CD4-positive, CD25-positive, alpha-beta regulatory T cell (primary cell): ENCODE measurements at regions not wholly inside any gene's neighbourhood (a gene's known extent, or its start where the extent isn't known, plus 50 kb on each side); places are given as distances from the start of the nearest gene placed in this dataset.
"Not testable (repeated sequence)": the region's sequence is repeated elsewhere in the genome, so short reads cannot be mapped to it uniquely, and the experiment has no call there.

Experiments
- ATAC-seq, 2 donors: fragments of 150-1000 bp; cut with Tn5 transposase; one replicate each; pipeline ENCODE4 v1.10.0; 2021; ENCODE audit warnings: low read depth in 2 of 2, moderate number of reproducible peaks in 2 of 2, moderate library complexity in 1 of 2
- DNase-seq, 3 donors: peaks; one replicate each; pipeline versions ENCODE4 v3.0.0 to v3.0.0-alpha.2; 2012 to 2022; ENCODE audit warnings: mixed read lengths in 1 of 3
- H3K27ac ChIP-seq: one replicate; pipeline ENCODE4 v1.7.0; 2013; ENCODE audit warnings: mild to moderate bottlenecking, low read length; ENCODE audit not compliant: insufficient read depth, poor library complexity, severe bottlenecking
- H3K27me3 ChIP-seq: one replicate; pipeline ENCODE4 v1.7.0; 2013; ENCODE audit warnings: low read length; ENCODE audit not compliant: control insufficient read depth, insufficient read depth
- H3K36me3 ChIP-seq: one replicate; pipeline ENCODE4 v1.7.0; 2013; ENCODE audit warnings: mild to moderate bottlenecking, low read length, moderate library complexity; ENCODE audit not compliant: control insufficient read depth, insufficient read depth
- H3K4me1 ChIP-seq: 2 replicates; pipeline ENCODE4 v1.7.0; 2013; ENCODE audit warnings: mild to moderate bottlenecking, low read length; ENCODE audit not compliant: insufficient read depth, control insufficient read depth, poor library complexity, severe bottlenecking
- H3K4me3 ChIP-seq: one replicate; pipeline ENCODE4 v1.7.0; 2013; ENCODE audit warnings: low read depth, mild to moderate bottlenecking, low read length, moderate library complexity
- H3K9me3 ChIP-seq, 2 experiments: 1 replicate in 1 of 2; 2 replicates in 1 of 2; pipeline ENCODE4 v1.7.0; 2013; ENCODE audit warnings: low read length in 2 of 2, mild to moderate bottlenecking in 1 of 2, moderate library complexity in 1 of 2; ENCODE audit not compliant: control insufficient read depth in 2 of 2
- H3K27ac Mint-ChIP-seq, 3 donors: one replicate each; pipeline ENCODE4 v1.8.0; 2020 to 2022; ENCODE audit warnings: mild to moderate bottlenecking in 3 of 3, mixed read lengths in 3 of 3, moderate library complexity in 2 of 3
- H3K27me3 Mint-ChIP-seq: one replicate; pipeline ENCODE4 v1.8.0; 2022; ENCODE audit warnings: mild to moderate bottlenecking, mixed read lengths
- H3K36me3 Mint-ChIP-seq: one replicate; pipeline ENCODE4 v1.8.0; 2020; ENCODE audit warnings: mixed read lengths
- H3K4me1 Mint-ChIP-seq, 4 donors: one replicate each; pipeline ENCODE4 v1.8.0; 2020 to 2022; ENCODE audit warnings: mixed read lengths in 4 of 4, mild to moderate bottlenecking in 1 of 4
- H3K4me3 Mint-ChIP-seq, 4 donors: one replicate each; pipeline ENCODE4 v1.8.0; 2020 to 2022; ENCODE audit warnings: mild to moderate bottlenecking in 4 of 4, mixed read lengths in 4 of 4, moderate library complexity in 3 of 4
- H3K9me3 Mint-ChIP-seq, 7 donors: one replicate each; pipeline ENCODE4 v1.8.0; 2020 to 2022; ENCODE audit warnings: mixed read lengths in 7 of 7, mild to moderate bottlenecking in 3 of 7, moderate library complexity in 2 of 7

- DNase-seq (no peak), ATAC-seq (no peak)
- Histone ChIP-seq H3K4me1 (no peaks in the 10 kb centered on the region), H3K4me3 (no peak overlapping the region), H3K36me3 (no peaks in the 10 kb centered on the region), H3K27ac (no peak overlapping the region), H3K27me3 (peaks cover 10% of the 10 kb centered on the region), H3K9me3 (peaks cover 2 to 7% of the 10 kb centered on the region in 2 experiments)
- H3K36me3 Mint-ChIP-seq = no peaks in the 10 kb centered on the region
- H3K27me3 Mint-ChIP-seq = peaks cover 30% of the 10 kb centered on the region
- H3K4me3 Mint-ChIP-seq = no peak overlapping the region
- no peak overlapping the region for H3K27ac Mint-ChIP-seq
- H3K4me1 Mint-ChIP-seq = no peaks in the 10 kb centered on the region
- peaks cover 0 to 8% (median 2%) of the 10 kb centered on the region in 7 donors for H3K9me3 Mint-ChIP-seq
Measured at GRCh38 chr17:31629696-31630470, 229.2 kb downstream of the COPRS start.

GRCh38 chr17:31627960-31628359 is 231.1 kb downstream of the COPRS start:
- no peaks in the 10 kb centered on the region for H3K4me1 Mint-ChIP-seq
- peaks cover 17% of the 10 kb centered on the region for H3K27me3 Mint-ChIP-seq
- H3K4me3 Mint-ChIP-seq = no peak overlapping the region
- H3K27ac Mint-ChIP-seq = no peak overlapping the region
- Histone ChIP-seq H3K36me3 (no peaks in the 10 kb centered on the region), H3K27me3 (peaks cover 10% of the 10 kb centered on the region), H3K4me1 (no peaks in the 10 kb centered on the region), H3K27ac (no peak overlapping the region), H3K4me3 (no peak overlapping the region), H3K9me3 (peaks cover 11 to 12% of the 10 kb centered on the region in 2 experiments)
- H3K36me3 Mint-ChIP-seq = no peaks in the 10 kb centered on the region
- DNase-seq (no peak), ATAC-seq (no peak)
- H3K9me3 Mint-ChIP-seq = peaks cover 0 to 17% (median 3%) of the 10 kb centered on the region in 7 donors

DNA sequence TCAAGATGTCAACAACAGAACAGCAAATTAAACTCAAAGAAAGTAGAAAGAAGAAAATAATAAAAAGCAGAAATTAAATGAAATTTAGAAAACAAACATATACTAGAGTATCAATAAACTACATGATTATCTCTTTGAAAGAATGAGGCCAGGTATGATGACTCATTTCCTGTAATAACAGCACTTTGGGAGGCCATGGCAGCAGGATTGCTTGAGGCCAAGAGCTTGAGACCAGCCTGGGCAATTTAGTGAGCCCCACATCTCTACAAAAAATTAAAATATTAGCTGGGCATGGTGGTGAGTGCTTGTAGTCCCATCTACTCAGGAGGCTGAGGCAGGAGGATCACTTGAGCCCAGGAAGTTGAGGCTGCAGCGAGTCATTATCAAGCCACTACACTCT is 232.5 kb downstream of the RAB11FIP4 start:
- H3K27ac ChIP-seq = no peak overlapping the region
- peaks cover 29% of the 10 kb centered on the region for H3K27me3 Mint-ChIP-seq
- no peak overlapping the region for H3K27ac Mint-ChIP-seq
- H3K9me3 ChIP-seq = peaks cover 11 to 12% of the 10 kb centered on the region in 2 experiments
- peaks cover 0 to 22% (median 4%) of the 10 kb centered on the region in 7 donors for H3K9me3 Mint-ChIP-seq
- DNase-seq (no peak), ATAC-seq (no peak)
- peaks cover 4% of the 10 kb centered on the region for H3K27me3 ChIP-seq
- no peak overlapping the region for H3K4me3 Mint-ChIP-seq
- no peak overlapping the region for H3K4me3 ChIP-seq
- no peaks in the 10 kb centered on the region for H3K4me1 Mint-ChIP-seq
- no peaks in the 10 kb centered on the region for H3K4me1 ChIP-seq
- H3K36me3 Mint-ChIP-seq = no peaks in the 10 kb centered on the region
- no peaks in the 10 kb centered on the region for H3K36me3 ChIP-seq

DNA sequence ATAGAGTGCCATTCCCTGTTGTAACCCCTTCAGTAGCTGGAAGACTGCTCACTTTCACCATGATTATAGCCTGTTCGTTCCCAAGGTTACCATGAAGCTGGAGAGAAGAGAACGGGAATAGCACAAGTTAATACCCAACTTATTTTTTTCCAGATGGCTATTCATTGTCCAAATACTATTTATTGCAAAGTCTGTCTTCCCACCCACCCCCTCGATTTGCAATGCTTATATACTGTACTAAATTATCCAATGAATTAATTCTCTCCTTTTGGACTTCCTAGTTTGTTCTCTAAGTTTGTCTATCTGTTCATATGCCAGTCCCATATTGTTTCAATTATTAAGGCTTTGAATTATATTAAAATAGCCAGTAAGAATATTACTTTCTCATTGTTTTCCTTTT is 231.0 kb downstream of the RAB11FIP4 start:
- Mint-ChIP-seq H3K27me3 (peaks cover 23% of the 10 kb centered on the region), H3K4me3 (no peak overlapping the region), H3K36me3 (no peaks in the 10 kb centered on the region), H3K27ac (no peak overlapping the region), H3K9me3 (peaks cover 0 to 22% (median 4%) of the 10 kb centered on the region in 7 donors), H3K4me1 (no peaks in the 10 kb centered on the region)
- H3K27me3 ChIP-seq = peaks cover 3% of the 10 kb centered on the region
- ATAC-seq (no peak), DNase-seq (no peak)
- no peaks in the 10 kb centered on the region for H3K36me3 ChIP-seq
- H3K4me3 ChIP-seq = no peak overlapping the region
- no peaks in the 10 kb centered on the region for H3K4me1 ChIP-seq
- peaks cover 11 to 12% of the 10 kb centered on the region in 2 experiments for H3K9me3 ChIP-seq
- no peak overlapping the region for H3K27ac ChIP-seq

GRCh38 chr17:31621566-31621965 is 230.1 kb downstream of the RAB11FIP4 start:
- no peak for DNase-seq
- no peak overlapping the region for H3K27ac Mint-ChIP-seq
- H3K4me3 ChIP-seq = no peak overlapping the region
- H3K9me3 ChIP-seq = peaks cover 11 to 12% of the 10 kb centered on the region in 2 experiments
- peaks cover 0 to 22% (median 4%) of the 10 kb centered on the region in 7 donors for H3K9me3 Mint-ChIP-seq
- no peak overlapping the region for H3K27ac ChIP-seq
- no peaks in the 10 kb centered on the region for H3K4me1 ChIP-seq
- peaks cover 18% of the 10 kb centered on the region for H3K27me3 Mint-ChIP-seq
- no peaks in the 10 kb centered on the region for H3K4me1 Mint-ChIP-seq
- no peak for ATAC-seq
- no peaks in the 10 kb centered on the region for H3K36me3 Mint-ChIP-seq
- no peak overlapping the region for H3K4me3 Mint-ChIP-seq
- no peaks in the 10 kb centered on the region for H3K36me3 ChIP-seq
- H3K27me3 ChIP-seq = no peaks in the 10 kb centered on the region

- H3K4me1 Mint-ChIP-seq, H3K36me3 Mint-ChIP-seq, H3K4me3 Mint-ChIP-seq, H3K27me3 ChIP-seq, H3K27ac Mint-ChIP-seq, H3K4me1 ChIP-seq, H3K9me3 Mint-ChIP-seq, H3K9me3 ChIP-seq, H3K27ac ChIP-seq, DNase-seq, ATAC-seq, H3K36me3 ChIP-seq, H3K4me3 ChIP-seq: not testable (repeated sequence)
- peaks cover 21% of the 10 kb centered on the region for H3K27me3 Mint-ChIP-seq
Measured at GRCh38 chr17:31611053-31611452, 219.6 kb downstream of the RAB11FIP4 start.

- H3K36me3 ChIP-seq = no peaks in the 10 kb centered on the region
- H3K27ac ChIP-seq = no peak overlapping the region
- DNase-seq = no peak
- H3K27me3 ChIP-seq = peaks cover 6% of the 10 kb centered on the region
- Mint-ChIP-seq H3K36me3 (no peaks in the 10 kb centered on the region), H3K27me3 (peaks cover 16% of the 10 kb centered on the region), H3K27ac (no peak overlapping the region), H3K9me3 (peaks cover 0 to 5% (median 0%) of the 10 kb centered on the region in 7 donors), H3K4me1 (no peaks in the 10 kb centered on the region), H3K4me3 (no peak overlapping the region)
- no peaks in the 10 kb centered on the region for H3K4me1 ChIP-seq
- no peaks in the 10 kb centered on the region for H3K9me3 ChIP-seq
- H3K4me3 ChIP-seq = no peak overlapping the region
- ATAC-seq = no peak
Measured at GRCh38 chr17:31609996-31610910, 218.8 kb downstream of the RAB11FIP4 start.
